IMR-90 (cell line): ENCODE measurements at regions not wholly inside any gene's neighbourhood (a gene's known extent, or its start where the extent isn't known, plus 50 kb on each side); places are given as distances from the start of the nearest gene placed in this dataset.

Source experiments
- ATAC-seq: fragments of 200-7000 bp; cut with Tn5 transposase; 2 replicates; pipeline ENCODE4 v1.9.1; 2020; ENCODE audit warnings: low read depth, mild to moderate bottlenecking, moderate library complexity
- BruUV-seq: library from RNA; stranded (reverse); fragments of 400-500 nt; replicated peaks from 2 replicates; lab custom pipeline; 2021; lab: Mats Ljungman, UMichigan
- CTCF ChIA-PET: fragments of 300-600 bp; formaldehyde crosslinking; extraction: SDS; loops from one replicate; lab custom pipeline; 2021; ENCODE audit warnings: antibody characterized with exemption; lab: Yijun Ruan, JAX
- POLR2A ChIA-PET: fragments of 300-600 bp; sonication (Branson Sonifier 250); formaldehyde crosslinking; loops from one replicate; lab custom pipeline; 2022; ENCODE audit warnings: antibody characterized with exemption; ENCODE audit not compliant: unreplicated experiment; lab: Charles Lee
- DNase-seq: peaks from one replicate; pipeline ENCODE4 v3.0.0; 2013
- H2AFZ ChIP-seq: replicated peaks from 2 replicates; pipeline ENCODE3; 2013; ENCODE audit warnings: low read length, mild to moderate bottlenecking; ENCODE audit not compliant: poor library complexity
- H2AK5ac ChIP-seq: 2 replicates; pipeline ENCODE4 v1.6.1; 2013; ENCODE audit warnings: low read depth, low read length, inconsistent platforms
- H2AK9ac ChIP-seq: replicated peaks from 2 replicates; pipeline ENCODE3; 2013; ENCODE audit warnings: mild to moderate bottlenecking, low read depth, low read length, moderate library complexity; ENCODE audit not compliant: poor library complexity
- H2BK120ac ChIP-seq: 2 replicates; pipeline ENCODE4 v1.6.1; 2013; ENCODE audit warnings: low read depth, low read length, inconsistent platforms
- H2BK15ac ChIP-seq: 3 replicates; pipeline ENCODE4 v1.6.1; 2013; ENCODE audit warnings: low read depth, low read length, inconsistent platforms
- H2BK20ac ChIP-seq: 2 replicates; pipeline ENCODE4 v1.6.1; 2013; ENCODE audit warnings: low read depth, mild to moderate bottlenecking, inconsistent platforms, low read length, moderate library complexity
- H2BK5ac ChIP-seq: 2 replicates; pipeline ENCODE4 v1.6.1; 2013; ENCODE audit warnings: mild to moderate bottlenecking, low read depth, low read length, inconsistent platforms; ENCODE audit not compliant: poor library complexity, severe bottlenecking
- H3K14ac ChIP-seq: replicated peaks from 2 replicates; pipeline ENCODE4 v1.6.1; 2013; ENCODE audit warnings: low read depth, low read length, inconsistent platforms
- H3K18ac ChIP-seq: 2 replicates; pipeline ENCODE4 v1.6.1; 2013; ENCODE audit warnings: low read depth, low read length, control low read depth
- H3K23ac ChIP-seq: 2 replicates; pipeline ENCODE4 v1.6.1; 2013; ENCODE audit warnings: low read depth, low read length, inconsistent platforms
- H3K27ac ChIP-seq: 2 replicates; pipeline ENCODE4 v1.5.1; 2013; ENCODE audit warnings: mild to moderate bottlenecking, control low read depth, low read length; ENCODE audit not compliant: insufficient read depth
- H3K27me3 ChIP-seq: 2 replicates; pipeline ENCODE4 v1.6.1; 2013; ENCODE audit warnings: low read length; ENCODE audit not compliant: control insufficient read depth, insufficient read depth
- H3K36me3 ChIP-seq: 2 replicates; pipeline ENCODE4 v1.6.1; 2013; ENCODE audit warnings: low read length, mixed read lengths; ENCODE audit not compliant: control insufficient read depth, insufficient read depth
- H3K4ac ChIP-seq: 2 replicates; pipeline ENCODE4 v1.6.1; 2013; ENCODE audit warnings: low read depth, low read length, inconsistent platforms
- H3K4me1 ChIP-seq: 2 replicates; pipeline ENCODE4 v1.6.1; 2013; ENCODE audit warnings: low read length, mixed read lengths; ENCODE audit not compliant: control insufficient read depth, insufficient read depth
- H3K4me2 ChIP-seq: 2 replicates; pipeline ENCODE4 v1.6.1; 2013; ENCODE audit warnings: low read depth, mild to moderate bottlenecking, control low read depth, low read length, moderate library complexity
- H3K4me3 ChIP-seq: 2 replicates; pipeline ENCODE4 v1.5.1; 2013; ENCODE audit warnings: low read depth, mild to moderate bottlenecking, control low read depth, low read length, moderate library complexity; ENCODE audit not compliant: insufficient read depth
- H3K56ac ChIP-seq: 2 replicates; pipeline ENCODE4 v1.6.1; 2013; ENCODE audit warnings: low read length, inconsistent platforms; ENCODE audit not compliant: insufficient read depth; ENCODE audit errors: extremely low read depth
- H3K79me1 ChIP-seq, 2 experiments: 2 replicates each; pipeline ENCODE4 v1.6.1; 2013; ENCODE audit warnings: low read length in 2 of 2, inconsistent platforms in 1 of 2, low read depth in 1 of 2
- H3K9ac ChIP-seq: 2 replicates; pipeline ENCODE4 v1.6.1; 2013; ENCODE audit warnings: low read depth, low read length, control low read depth
- H3K9me1 ChIP-seq: 2 replicates; pipeline ENCODE4 v1.6.1; 2013; ENCODE audit warnings: low read length, inconsistent platforms; ENCODE audit not compliant: insufficient read depth
- H3K9me3 ChIP-seq: 2 replicates; pipeline ENCODE4 v1.6.1; 2013; ENCODE audit warnings: low read length; ENCODE audit not compliant: control insufficient read depth, insufficient read depth
- H4K20me1 ChIP-seq: 2 replicates; pipeline ENCODE4 v1.6.1; 2013; ENCODE audit warnings: low read length, inconsistent platforms; ENCODE audit not compliant: insufficient read depth
- H4K5ac ChIP-seq: 2 replicates; pipeline ENCODE4 v1.6.1; 2013; ENCODE audit warnings: mild to moderate bottlenecking, low read depth, low read length, control low read depth
- H4K8ac ChIP-seq, 2 experiments: 2 replicates each; pipeline ENCODE4 v1.6.1; 2013; ENCODE audit warnings: low read depth in 2 of 2, low read length in 2 of 2, control low read depth in 1 of 2, inconsistent platforms in 1 of 2
- H4K91ac ChIP-seq: 2 replicates; pipeline ENCODE4 v1.6.1; 2013; ENCODE audit warnings: low read depth, low read length, inconsistent platforms; ENCODE audit not compliant: insufficient read depth
- BHLHE40 ChIP-seq: fragments of 150-350 bp; IDR thresholded peaks from 2 replicates; pipeline ENCODE4 v1.6.1; 2016; ENCODE audit warnings: mild to moderate bottlenecking, low read depth, low read length
- MAFK ChIP-seq: IDR thresholded peaks from 2 replicates; pipeline ENCODE4 v1.6.1; 2012; ENCODE audit warnings: low read depth, low read length, improper control_type of control experiment
- WGBS, 2 experiments: methylation state at CpG; one replicate each; pipeline versions ENCODE4 v1.1.5 to v1.1.7; 2013; ENCODE audit warnings: missing lambda C conversion rate in 2 of 2; ENCODE audit not compliant: insufficient read length in 1 of 2; ENCODE audit errors: extremely low coverage in 2 of 2; 5-methylcytosine and 5-hydroxymethylcytosine counted together
- dilution Hi-C: fragments of 300-500 bp; cut with HindIII; formaldehyde crosslinking; loops from one replicate; pipeline ENCODE4 v1.14.3; 2018; ENCODE audit warnings: low sequenced_read_pairs; ENCODE audit not compliant: unreplicated experiment
- in situ Hi-C: fragments of 300-500 bp; cut with MboI; formaldehyde crosslinking; loops from 3 replicates; pipeline ENCODE4 v1.14.3; 2019; ENCODE audit warnings: low sequenced_read_pairs, inconsistent platforms, mixed read lengths
- intact Hi-C: fragments of 100-400 bp; cut with micrococcal nuclease; formaldehyde crosslinking; loops from 2 replicates; pipeline ENCODE4 v1.10.0; 2022

DNA sequence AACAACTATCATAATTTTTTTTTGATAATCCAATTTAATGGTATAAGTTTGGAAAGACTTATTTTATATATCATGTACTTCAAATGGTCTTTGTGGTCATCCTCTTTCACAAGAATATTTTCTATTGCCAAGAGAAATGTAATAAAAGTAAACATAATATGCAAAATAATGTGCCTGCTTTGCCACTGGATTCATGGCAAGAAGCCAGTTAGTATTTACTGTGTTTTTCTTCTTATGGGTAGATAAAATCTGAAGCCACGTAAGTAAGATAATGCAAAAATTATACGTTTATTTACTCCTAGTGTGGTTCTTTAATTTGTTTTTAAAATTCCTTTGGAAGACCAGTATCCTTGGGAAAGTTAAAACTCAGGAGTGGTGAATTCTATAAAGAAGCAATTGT lies 258.5 kb downstream of the ARL4A start:
- Histone ChIP-seq H2BK20ac (no peak overlapping the region), H2BK120ac (no peak overlapping the region), H3K4ac (no peak overlapping the region), H4K91ac (no peak overlapping the region), H3K36me3 (no peaks in the 10 kb centered on the region), H3K4me3 (no peak overlapping the region), H3K23ac (no peak overlapping the region), H3K27me3 (no peaks in the 10 kb centered on the region), H3K4me2 (no peak overlapping the region), H4K5ac (no peak overlapping the region), H2AFZ (no peak overlapping the region), H3K9me3 (no peaks in the 10 kb centered on the region), H3K14ac (no peak overlapping the region), H4K20me1 (no peaks in the 10 kb centered on the region), H3K4me1 (peaks cover 2% of the 10 kb centered on the region; the same call in 1 of the 2 replicates), H3K56ac (no peak overlapping the region), H3K18ac (no peak overlapping the region), H3K9ac (no peak overlapping the region), H2BK15ac (no peak overlapping the region), H2AK9ac (no peak overlapping the region), H2BK5ac (no peak overlapping the region), H2AK5ac (no peak overlapping the region), H3K9me1 (no peaks in the 10 kb centered on the region), H4K8ac (no peak overlapping the region), H3K79me1 (no peaks in the 10 kb centered on the region), H3K27ac (no peak overlapping the region)
- POLR2A ChIA-PET, result no interaction called here
- ATAC-seq (no peak), DNase-seq (no peak)
- dilution Hi-C loops (no loop called here), intact Hi-C loops (no loop called here), in situ Hi-C loops (no loop called here)
- TF ChIP-seq BHLHE40, result no peak
- no peak for TF ChIP-seq MAFK
- CTCF ChIA-PET, result no interaction called here
- no CpG with 5 or more reads among the region's 2 CpGs for WGBS, 2 experiments
- BruUV-seq, result no TSS peak
